ENCODE measurements at regions not wholly inside any gene's neighbourhood (a gene's known extent, or its start where the extent isn't known, plus 50 kb on each side); places are given as distances from the start of the nearest gene placed in this dataset.

DNA sequence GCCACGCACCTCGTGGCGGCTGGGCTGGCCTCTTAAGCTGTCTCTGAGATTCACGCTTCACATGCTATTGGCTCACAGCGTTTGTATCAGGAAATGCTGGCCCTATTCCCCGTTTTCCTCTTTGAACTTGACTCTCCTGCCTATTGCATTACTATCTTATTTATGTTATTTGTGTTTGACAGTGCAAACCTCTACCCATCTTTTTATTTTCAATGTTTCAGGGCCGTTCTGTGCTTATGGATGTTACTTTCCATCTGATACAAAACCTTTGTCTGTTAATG is 149.9 kb upstream of the TWIST2 start:
- TF ChIP-seq TAF1 (IDR thresholded peaks at IDR 0.05; ENCODE audit: low read depth) = no peak
- TF ChIP-seq FOXM1 (IDR thresholded peaks at IDR 0.05; ENCODE audit: borderline replicate concordance, low read depth) = no peak
- TF ChIP-seq, protein P1, sequence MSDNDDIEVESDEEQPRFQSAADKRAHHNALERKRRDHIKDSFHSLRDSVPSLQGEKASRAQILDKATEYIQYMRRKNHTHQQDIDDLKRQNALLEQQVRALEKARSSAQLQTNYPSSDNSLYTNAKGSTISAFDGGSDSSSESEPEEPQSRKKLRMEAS (IDR thresholded peaks at IDR 0.05) = no peak
- no peak for TF ChIP-seq TCF12 (IDR thresholded peaks at IDR 0.05; ENCODE audit: low read depth)
- TF ChIP-seq CEBPB (IDR thresholded peaks at IDR 0.05) = no peak
- no peak for TF ChIP-seq CREB1 (IDR thresholded peaks at IDR 0.05; ENCODE audit: low read depth)
- TF ChIP-seq RAD21 (IDR thresholded peaks at IDR 0.05; ENCODE audit: low read depth) = no peak
- no peak for TF ChIP-seq ZBTB7A (IDR thresholded peaks at IDR 0.05; ENCODE audit: low read depth)
- TF ChIP-seq, protein P2, sequence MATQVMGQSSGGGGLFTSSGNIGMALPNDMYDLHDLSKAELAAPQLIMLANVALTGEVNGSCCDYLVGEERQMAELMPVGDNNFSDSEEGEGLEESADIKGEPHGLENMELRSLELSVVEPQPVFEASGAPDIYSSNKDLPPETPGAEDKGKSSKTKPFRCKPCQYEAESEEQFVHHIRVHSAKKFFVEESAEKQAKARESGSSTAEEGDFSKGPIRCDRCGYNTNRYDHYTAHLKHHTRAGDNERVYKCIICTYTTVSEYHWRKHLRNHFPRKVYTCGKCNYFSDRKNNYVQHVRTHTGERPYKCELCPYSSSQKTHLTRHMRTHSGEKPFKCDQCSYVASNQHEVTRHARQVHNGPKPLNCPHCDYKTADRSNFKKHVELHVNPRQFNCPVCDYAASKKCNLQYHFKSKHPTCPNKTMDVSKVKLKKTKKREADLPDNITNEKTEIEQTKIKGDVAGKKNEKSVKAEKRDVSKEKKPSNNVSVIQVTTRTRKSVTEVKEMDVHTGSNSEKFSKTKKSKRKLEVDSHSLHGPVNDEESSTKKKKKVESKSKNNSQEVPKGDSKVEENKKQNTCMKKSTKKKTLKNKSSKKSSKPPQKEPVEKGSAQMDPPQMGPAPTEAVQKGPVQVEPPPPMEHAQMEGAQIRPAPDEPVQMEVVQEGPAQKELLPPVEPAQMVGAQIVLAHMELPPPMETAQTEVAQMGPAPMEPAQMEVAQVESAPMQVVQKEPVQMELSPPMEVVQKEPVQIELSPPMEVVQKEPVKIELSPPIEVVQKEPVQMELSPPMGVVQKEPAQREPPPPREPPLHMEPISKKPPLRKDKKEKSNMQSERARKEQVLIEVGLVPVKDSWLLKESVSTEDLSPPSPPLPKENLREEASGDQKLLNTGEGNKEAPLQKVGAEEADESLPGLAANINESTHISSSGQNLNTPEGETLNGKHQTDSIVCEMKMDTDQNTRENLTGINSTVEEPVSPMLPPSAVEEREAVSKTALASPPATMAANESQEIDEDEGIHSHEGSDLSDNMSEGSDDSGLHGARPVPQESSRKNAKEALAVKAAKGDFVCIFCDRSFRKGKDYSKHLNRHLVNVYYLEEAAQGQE (IDR thresholded peaks at IDR 0.05; ENCODE audit: low read depth) = no peak
- no peak for TF ChIP-seq YY1 (IDR thresholded peaks at IDR 0.05; ENCODE audit: low read depth)
- no peak for TF ChIP-seq EGR1 (IDR thresholded peaks at IDR 0.05)

Data from Ishikawa (cell line).